ENCODE measurements at regions not wholly inside any gene's neighbourhood (a gene's known extent, or its start where the extent isn't known, plus 50 kb on each side); places are given as distances from the start of the nearest gene placed in this dataset.

DNA sequence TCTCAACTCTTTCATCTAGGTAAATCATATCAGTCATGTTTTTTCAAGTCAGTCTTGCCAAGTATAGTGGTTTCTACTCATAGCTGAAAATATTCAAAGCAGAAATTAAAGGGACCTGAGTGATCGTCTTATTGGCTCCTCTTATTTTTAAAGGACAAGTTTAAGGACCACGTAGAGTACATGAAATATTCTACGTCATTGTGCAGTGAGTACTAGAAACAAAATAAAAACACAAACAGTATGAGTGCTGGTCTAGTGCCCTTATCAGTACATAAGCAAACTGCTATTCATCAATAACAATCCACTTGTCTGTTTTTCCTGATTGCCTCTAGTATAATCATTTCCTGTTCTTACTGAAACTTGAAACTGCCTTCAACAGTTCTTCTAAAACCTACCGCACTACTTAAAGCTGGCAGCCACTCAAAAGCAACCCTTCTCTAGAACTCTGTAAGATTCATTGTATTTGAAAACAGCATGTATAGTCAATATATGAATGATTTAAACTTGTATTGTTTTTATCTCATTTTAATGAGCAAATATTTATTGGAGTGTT is 853.7 kb downstream of the TAF11L14 start:
- no peak for TF ChIP-seq EZH2 (IDR thresholded peaks at IDR 0.05; ENCODE audit: borderline replicate concordance)
- TF ChIP-seq, protein P1, sequence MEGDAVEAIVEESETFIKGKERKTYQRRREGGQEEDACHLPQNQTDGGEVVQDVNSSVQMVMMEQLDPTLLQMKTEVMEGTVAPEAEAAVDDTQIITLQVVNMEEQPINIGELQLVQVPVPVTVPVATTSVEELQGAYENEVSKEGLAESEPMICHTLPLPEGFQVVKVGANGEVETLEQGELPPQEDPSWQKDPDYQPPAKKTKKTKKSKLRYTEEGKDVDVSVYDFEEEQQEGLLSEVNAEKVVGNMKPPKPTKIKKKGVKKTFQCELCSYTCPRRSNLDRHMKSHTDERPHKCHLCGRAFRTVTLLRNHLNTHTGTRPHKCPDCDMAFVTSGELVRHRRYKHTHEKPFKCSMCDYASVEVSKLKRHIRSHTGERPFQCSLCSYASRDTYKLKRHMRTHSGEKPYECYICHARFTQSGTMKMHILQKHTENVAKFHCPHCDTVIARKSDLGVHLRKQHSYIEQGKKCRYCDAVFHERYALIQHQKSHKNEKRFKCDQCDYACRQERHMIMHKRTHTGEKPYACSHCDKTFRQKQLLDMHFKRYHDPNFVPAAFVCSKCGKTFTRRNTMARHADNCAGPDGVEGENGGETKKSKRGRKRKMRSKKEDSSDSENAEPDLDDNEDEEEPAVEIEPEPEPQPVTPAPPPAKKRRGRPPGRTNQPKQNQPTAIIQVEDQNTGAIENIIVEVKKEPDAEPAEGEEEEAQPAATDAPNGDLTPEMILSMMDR (IDR thresholded peaks at IDR 0.05; ENCODE audit: poor library complexity) = no peak
